Gastroesophageal sphincter (tissue), 4 donors: ENCODE measurements at regions not wholly inside any gene's neighbourhood (a gene's known extent, or its start where the extent isn't known, plus 50 kb on each side); places are given as distances from the start of the nearest gene placed in this dataset.
"Not testable (repeated sequence)": the region's sequence is repeated elsewhere in the genome, so short reads cannot be mapped to it uniquely, and the experiment has no call there.

Source experiments
- ATAC-seq: fragments of 150-250 bp; one replicate; pipeline ENCODE4 v1.9.1; 2016; ENCODE audit warnings: mild to moderate bottlenecking, moderate library complexity
- H3K27ac ChIP-seq, 4 donors: fragments of 200-600 bp; sonication (generic) in 3 of 4; 1 replicate in 3 of 4; 2 replicates in 1 of 4; pipeline ENCODE4 v1.5.1; 2016 to 2019
- H3K27me3 ChIP-seq: fragments of 200-600 bp; sonication (generic); one replicate; pipeline ENCODE4 v1.5.1; 2019
- H3K36me3 ChIP-seq, 2 donors: fragments of 200-600 bp; sonication (generic); one replicate each; pipeline ENCODE4 v1.5.1; 2019; ENCODE audit warnings: control low read depth in 1 of 2
- H3K4me1 ChIP-seq, 3 donors: fragments of 200-600 bp; sonication (generic); 1 replicate in 2 of 3; 2 replicates in 1 of 3; pipeline ENCODE4 v1.5.1; 2016 to 2019; ENCODE audit warnings: control low read depth in 2 of 3
- H3K4me3 ChIP-seq, 2 donors: fragments of 200-600 bp; sonication (generic); one replicate each; pipeline ENCODE4 v1.5.1; 2019; ENCODE audit warnings: mild to moderate bottlenecking in 1 of 2, moderate library complexity in 1 of 2
- H3K9me3 ChIP-seq, 3 donors: fragments of 200-600 bp; sonication (generic); one replicate each; pipeline ENCODE4 v1.5.1; 2017 to 2019; ENCODE audit warnings: control low read depth in 2 of 3
- CTCF ChIP-seq, 4 experiments: fragments of 200-600 bp in 2 of 4; fragments of 450-650 bp in 2 of 4; sonication (generic) in 1 of 4; IDR thresholded peaks; one replicate each; pipeline ENCODE4 v1.5.1; 2017 to 2019; ENCODE audit warnings: antibody characterized with exemption in 4 of 4, mild to moderate bottlenecking in 2 of 4, moderate library complexity in 2 of 4
- EP300 ChIP-seq: sonication (generic); formaldehyde crosslinking; IDR thresholded peaks from one replicate; pipeline ENCODE4 v1.6.1; 2017; ENCODE audit warnings: antibody characterized with exemption, mild to moderate bottlenecking
- POLR2A ChIP-seq, 2 donors: fragments of 450-650 bp; IDR thresholded peaks; one replicate each; pipeline ENCODE4 v1.6.1; 2017; ENCODE audit warnings: antibody characterized with exemption in 2 of 2, mild to moderate bottlenecking in 2 of 2, moderate library complexity in 1 of 2
- POLR2AphosphoS5 ChIP-seq: sonication (generic); formaldehyde crosslinking; IDR thresholded peaks from one replicate; pipeline ENCODE4 v1.6.1; 2017; ENCODE audit warnings: antibody characterized with exemption
- WGBS, 2 donors: methylation state at CpG; one replicate each; pipeline ENCODE4 v1.1.5; 2018; ENCODE audit warnings: low coverage in 1 of 2; 5-methylcytosine and 5-hydroxymethylcytosine counted together

GRCh38 chr18:10167759-10168158, 253.9 kb downstream of the VAPA start:
- WGBS, 2 donors: 83 to 100% methylated on average over 2 to 3 of the region's 11 CpGs
- no peaks in the 10 kb centered on the region for H3K27me3 ChIP-seq
- no peaks in the 10 kb centered on the region for H3K9me3 ChIP-seq
- H3K36me3 ChIP-seq: no peaks in the 10 kb centered on the region
- no peak overlapping the region for H3K4me3 ChIP-seq
- no peaks in the 10 kb centered on the region for H3K4me1 ChIP-seq
- no peak overlapping the region for H3K27ac ChIP-seq
- no peak for TF ChIP-seq EP300
- no peak for TF ChIP-seq POLR2AphosphoS5
- TF ChIP-seq CTCF (IDR thresholded peaks at IDR 0.05): no peak
- no peak for TF ChIP-seq POLR2A (IDR thresholded peaks at IDR 0.05)
- no peak for ATAC-seq

- Histone ChIP-seq H3K27ac (no peak overlapping the region), H3K4me3 (no peak overlapping the region), H3K4me1 (no peaks in the 10 kb centered on the region), H3K27me3 (no peaks in the 10 kb centered on the region), H3K36me3 (no peaks in the 10 kb centered on the region), H3K9me3 (no peaks in the 10 kb centered on the region)
- TF ChIP-seq POLR2AphosphoS5 (no peak), POLR2A (IDR thresholded peaks at IDR 0.05) (no peak), EP300 (no peak), CTCF (IDR thresholded peaks at IDR 0.05) (no peak)
- 80 to 86% methylated on average over 7 to 9 of the region's 9 CpGs for WGBS, 2 donors
- ATAC-seq: no peak
These were observed 254.7 kb downstream of the VAPA start for GRCh38 chr18:10168477-10168876.

GRCh38 chr18:10169064-10169562, 255.3 kb downstream of the VAPA start:
- TF ChIP-seq CTCF (IDR thresholded peaks at IDR 0.05): no peak
- no peak for TF ChIP-seq POLR2A (IDR thresholded peaks at IDR 0.05)
- TF ChIP-seq EP300: no peak
- no peak for TF ChIP-seq POLR2AphosphoS5
- 64 to 76% methylated on average over 3 to 4 of the region's 4 CpGs for WGBS, 2 donors
- Histone ChIP-seq H3K4me3 (no peak overlapping the region), H3K27me3 (no peaks in the 10 kb centered on the region), H3K4me1 (no peaks in the 10 kb centered on the region), H3K36me3 (no peaks in the 10 kb centered on the region), H3K9me3 (no peaks in the 10 kb centered on the region), H3K27ac (no peak overlapping the region)
- ATAC-seq: no peak

GRCh38 chr18:10169814-10170213, 256.0 kb downstream of the VAPA start:
- 79 to 100% methylated on average over 1 to 2 of the region's 2 CpGs for WGBS, 2 donors
- Histone ChIP-seq H3K4me1 (no peaks in the 10 kb centered on the region), H3K4me3 (no peak overlapping the region), H3K27ac (no peak overlapping the region), H3K9me3 (no peaks in the 10 kb centered on the region), H3K36me3 (no peaks in the 10 kb centered on the region), H3K27me3 (no peaks in the 10 kb centered on the region)
- no peak for ATAC-seq
- TF ChIP-seq EP300 (no peak), POLR2AphosphoS5 (no peak), POLR2A (IDR thresholded peaks at IDR 0.05) (no peak), CTCF (IDR thresholded peaks at IDR 0.05) (no peak)

- Histone ChIP-seq H3K4me1 (no peaks in the 10 kb centered on the region), H3K9me3 (no peaks in the 10 kb centered on the region), H3K4me3 (no peak overlapping the region), H3K27me3 (no peaks in the 10 kb centered on the region), H3K36me3 (no peaks in the 10 kb centered on the region), H3K27ac (no peak overlapping the region)
- no peak for TF ChIP-seq POLR2AphosphoS5
- no peak for TF ChIP-seq POLR2A (IDR thresholded peaks at IDR 0.05)
- TF ChIP-seq EP300: no peak
- no peak for TF ChIP-seq CTCF (IDR thresholded peaks at IDR 0.05)
- no peak for ATAC-seq
- WGBS, 2 donors: 60 to 79% methylated on average over 5 of the region's 5 CpGs
These were observed 256.6 kb downstream of the VAPA start for GRCh38 chr18:10170375-10170774.

- ATAC-seq, H3K9me3 ChIP-seq, H3K27me3 ChIP-seq, H3K4me3 ChIP-seq, H3K27ac ChIP-seq, H3K36me3 ChIP-seq, H3K4me1 ChIP-seq: not testable (repeated sequence)
- WGBS, 2 donors: 40 to 78% methylated on average over 1 of the region's 2 CpGs
These were observed 261.5 kb downstream of the VAPA start for GRCh38 chr18:10175333-10175732.

- not testable (repeated sequence) for H3K36me3 ChIP-seq, H3K27me3 ChIP-seq, H3K27ac ChIP-seq, ATAC-seq, H3K4me1 ChIP-seq, H3K9me3 ChIP-seq, H3K4me3 ChIP-seq
- 82% methylated on average over 6 of the region's 6 CpGs; no CpG with 5 or more reads in 1 of the 2 donors for WGBS, 2 donors
These were observed 265.5 kb downstream of the VAPA start for GRCh38 chr18:10179326-10179725.
